ENCODE measurements at regions not wholly inside any gene's neighbourhood (a gene's known extent, or its start where the extent isn't known, plus 50 kb on each side); places are given as distances from the start of the nearest gene placed in this dataset.
"Not testable (repeated sequence)": the region's sequence is repeated elsewhere in the genome, so short reads cannot be mapped to it uniquely, and the experiment has no call there.

- ATAC-seq (ENCODE audit: low read depth) = no peak
- H3K27me3 Mint-ChIP-seq = peaks cover 3% of the 10 kb centered on the region
- no peaks in the 10 kb centered on the region for H3K9me3 Mint-ChIP-seq
- H3K36me3 Mint-ChIP-seq = no peaks in the 10 kb centered on the region
- POLR2A ChIA-PET = no interaction called here
- H3K27ac Mint-ChIP-seq = no peak overlapping the region
- DNase-seq = no peak
- no peaks in the 10 kb centered on the region for H3K4me1 Mint-ChIP-seq
- no peak overlapping the region for H3K4me3 Mint-ChIP-seq
These were observed 284.2 kb downstream of the OXSM start for GRCh38 chr3:26074080-26074479.

GRCh38 chr3:26078539-26078938 lies 288.6 kb downstream of the OXSM start:
- no peak for ATAC-seq (ENCODE audit: low read depth)
- Mint-ChIP-seq H3K27me3 (peaks cover 3% of the 10 kb centered on the region), H3K4me1 (no peaks in the 10 kb centered on the region), H3K9me3 (no peaks in the 10 kb centered on the region), H3K36me3 (no peaks in the 10 kb centered on the region), H3K4me3 (no peak overlapping the region), H3K27ac (no peak overlapping the region)
- POLR2A ChIA-PET = no interaction called here
- DNase-seq = no peak

- POLR2A ChIA-PET = no interaction called here
- DNase-seq = no peak
- Mint-ChIP-seq H3K27me3 (no peaks in the 10 kb centered on the region), H3K9me3 (peaks cover 3% of the 10 kb centered on the region), H3K27ac (no peak overlapping the region), H3K4me1 (no peaks in the 10 kb centered on the region), H3K36me3 (no peaks in the 10 kb centered on the region), H3K4me3 (no peak overlapping the region)
- ATAC-seq (ENCODE audit: low read depth) = no peak
These were observed 291.3 kb downstream of the OXSM start for GRCh38 chr3:26081166-26081565.

- DNase-seq (no peak), ATAC-seq (ENCODE audit: low read depth) (no peak)
- Mint-ChIP-seq H3K4me1 (no peaks in the 10 kb centered on the region), H3K36me3 (no peaks in the 10 kb centered on the region), H3K4me3 (no peak overlapping the region), H3K27me3 (no peaks in the 10 kb centered on the region), H3K9me3 (peaks cover 8% of the 10 kb centered on the region), H3K27ac (no peak overlapping the region)
- POLR2A ChIA-PET = no interaction called here
These were observed 291.9 kb downstream of the OXSM start for GRCh38 chr3:26081806-26082205.

- Mint-ChIP-seq H3K27ac (no peak overlapping the region), H3K27me3 (no peaks in the 10 kb centered on the region), H3K4me3 (no peak overlapping the region), H3K9me3 (peaks cover 10% of the 10 kb centered on the region), H3K36me3 (no peaks in the 10 kb centered on the region), H3K4me1 (no peaks in the 10 kb centered on the region)
- ATAC-seq (ENCODE audit: low read depth) (no peak), DNase-seq (no peak)
- POLR2A ChIA-PET = no interaction called here
These were observed 293.0 kb downstream of the OXSM start for GRCh38 chr3:26082911-26083310.

GRCh38 chr3:26084629-26085028 lies 294.7 kb downstream of the OXSM start:
- ATAC-seq (ENCODE audit: low read depth) (no peak), DNase-seq (no peak)
- POLR2A ChIA-PET = no interaction called here
- Mint-ChIP-seq H3K4me1 (no peaks in the 10 kb centered on the region), H3K27me3 (no peaks in the 10 kb centered on the region), H3K9me3 (peaks cover 23% of the 10 kb centered on the region), H3K27ac (no peak overlapping the region), H3K36me3 (no peaks in the 10 kb centered on the region), H3K4me3 (no peak overlapping the region)

GRCh38 chr3:26087751-26088150 lies 297.9 kb downstream of the OXSM start:
- Mint-ChIP-seq H3K9me3 (peaks cover 23% of the 10 kb centered on the region), H3K27ac (no peak overlapping the region), H3K27me3 (no peaks in the 10 kb centered on the region), H3K4me3 (no peak overlapping the region), H3K4me1 (no peaks in the 10 kb centered on the region), H3K36me3 (no peaks in the 10 kb centered on the region)
- ATAC-seq (ENCODE audit: low read depth) (no peak), DNase-seq (no peak)
- POLR2A ChIA-PET = no interaction called here

GRCh38 chr3:26089249-26089648 lies 299.4 kb downstream of the OXSM start:
- no peak overlapping the region for H3K27ac Mint-ChIP-seq
- no peaks in the 10 kb centered on the region for H3K4me1 Mint-ChIP-seq
- no peak for DNase-seq
- no peak overlapping the region for H3K4me3 Mint-ChIP-seq
- peaks cover 23% of the 10 kb centered on the region for H3K9me3 Mint-ChIP-seq
- no peaks in the 10 kb centered on the region for H3K27me3 Mint-ChIP-seq
- no peak for ATAC-seq (ENCODE audit: low read depth)
- no peaks in the 10 kb centered on the region for H3K36me3 Mint-ChIP-seq
- POLR2A ChIA-PET = no interaction called here

- no peaks in the 10 kb centered on the region for H3K4me1 Mint-ChIP-seq
- no peak for DNase-seq
- H3K36me3 Mint-ChIP-seq = no peaks in the 10 kb centered on the region
- ATAC-seq (ENCODE audit: low read depth) = no peak
- no peak overlapping the region for H3K4me3 Mint-ChIP-seq
- no peaks in the 10 kb centered on the region for H3K27me3 Mint-ChIP-seq
- H3K27ac Mint-ChIP-seq = no peak overlapping the region
- peaks cover 20% of the 10 kb centered on the region for H3K9me3 Mint-ChIP-seq
- POLR2A ChIA-PET = no interaction called here
These were observed 300.7 kb downstream of the OXSM start for GRCh38 chr3:26090589-26090988.

GRCh38 chr3:26091096-26091495 lies 301.2 kb downstream of the OXSM start:
- Mint-ChIP-seq H3K4me1 (no peaks in the 10 kb centered on the region), H3K9me3 (peaks cover 20% of the 10 kb centered on the region), H3K27ac (no peak overlapping the region), H3K27me3 (no peaks in the 10 kb centered on the region), H3K4me3 (no peak overlapping the region), H3K36me3 (no peaks in the 10 kb centered on the region)
- DNase-seq (no peak), ATAC-seq (ENCODE audit: low read depth) (no peak)
- POLR2A ChIA-PET = no interaction called here

GRCh38 chr3:26091626-26092025 lies 301.7 kb downstream of the OXSM start:
- H3K9me3 Mint-ChIP-seq = peaks cover 16% of the 10 kb centered on the region
- no peak overlapping the region for H3K27ac Mint-ChIP-seq
- no peaks in the 10 kb centered on the region for H3K36me3 Mint-ChIP-seq
- H3K4me3 Mint-ChIP-seq = no peak overlapping the region
- POLR2A ChIA-PET = no interaction called here
- no peaks in the 10 kb centered on the region for H3K4me1 Mint-ChIP-seq
- no peaks in the 10 kb centered on the region for H3K27me3 Mint-ChIP-seq
- ATAC-seq (ENCODE audit: low read depth) (no peak), DNase-seq (no peak)

GRCh38 chr3:26097111-26097510 lies 307.2 kb downstream of the OXSM start:
- H3K4me1 Mint-ChIP-seq; H3K36me3 Mint-ChIP-seq; POLR2A ChIA-PET; DNase-seq; H3K27me3 Mint-ChIP-seq; H3K4me3 Mint-ChIP-seq; ATAC-seq (ENCODE audit: low read depth); H3K27ac Mint-ChIP-seq: not testable (repeated sequence)
- H3K9me3 Mint-ChIP-seq = peaks cover 14% of the 10 kb centered on the region

GRCh38 chr3:26099692-26100091 lies 309.8 kb downstream of the OXSM start:
- Mint-ChIP-seq H3K4me1 (no peaks in the 10 kb centered on the region), H3K4me3 (no peak overlapping the region), H3K36me3 (no peaks in the 10 kb centered on the region), H3K27me3 (no peaks in the 10 kb centered on the region), H3K9me3 (peaks cover 14% of the 10 kb centered on the region), H3K27ac (no peak overlapping the region)
- DNase-seq (no peak), ATAC-seq (ENCODE audit: low read depth) (no peak)
- POLR2A ChIA-PET = no interaction called here

- DNase-seq (no peak), ATAC-seq (ENCODE audit: low read depth) (no peak)
- Mint-ChIP-seq H3K9me3 (peaks cover 14% of the 10 kb centered on the region), H3K27ac (no peak overlapping the region), H3K4me1 (no peaks in the 10 kb centered on the region), H3K27me3 (no peaks in the 10 kb centered on the region), H3K36me3 (no peaks in the 10 kb centered on the region), H3K4me3 (no peak overlapping the region)
- POLR2A ChIA-PET = no interaction called here
These were observed 310.3 kb downstream of the OXSM start for GRCh38 chr3:26100176-26100575.

- H3K36me3 Mint-ChIP-seq = no peaks in the 10 kb centered on the region
These were observed 312.5 kb downstream of the OXSM start for GRCh38 chr3:26102376-26102775.

More at GRCh38 chr3:26102376-26102775, 312.5 kb downstream of the OXSM start:
- no peak for DNase-seq
- Mint-ChIP-seq H3K27me3 (no peaks in the 10 kb centered on the region), H3K4me3 (no peak overlapping the region), H3K27ac (no peak overlapping the region), H3K9me3 (peaks cover 6% of the 10 kb centered on the region), H3K4me1 (no peaks in the 10 kb centered on the region)
- no peak for ATAC-seq (ENCODE audit: low read depth)
- POLR2A ChIA-PET = no interaction called here

Data from activated naive CD8-positive, alpha-beta T cell treated with anti-CD3 and anti-CD28 coated beads, Interleukin-2, amount 10 ng/mL, durations not matched to agents 7 days and 5 days (primary cell).